ENCODE measurements at regions not wholly inside any gene's neighbourhood (a gene's known extent, or its start where the extent isn't known, plus 50 kb on each side); places are given as distances from the start of the nearest gene placed in this dataset.

DNA sequence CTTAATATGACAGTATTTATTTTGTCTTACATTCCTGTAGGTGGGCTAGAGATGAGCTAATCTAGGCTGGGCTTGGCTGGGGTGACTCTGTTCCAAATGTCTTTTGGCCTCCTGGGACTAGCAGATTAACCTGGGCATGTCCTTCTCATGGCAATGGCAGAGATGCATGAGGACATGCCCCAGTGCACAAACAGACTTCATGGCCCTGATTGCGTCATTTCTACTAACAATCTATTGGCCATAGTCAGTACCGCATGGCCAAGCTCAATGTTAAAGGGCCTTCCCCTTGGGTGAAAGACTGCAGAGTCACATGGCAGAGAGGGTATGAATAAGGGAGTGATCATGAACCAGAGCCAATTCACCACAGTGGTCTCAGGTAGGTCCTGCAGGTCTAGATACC, 313.4 kb downstream of the MSX2 start:
- DNase-seq (ENCODE audit: insufficient read length, low spot score) = no peak
- FAIRE-seq = no peak
- no peak for TF ChIP-seq POLR2A (IDR thresholded peaks at IDR 0.05; ENCODE audit: low read depth, low read length)

DNA sequence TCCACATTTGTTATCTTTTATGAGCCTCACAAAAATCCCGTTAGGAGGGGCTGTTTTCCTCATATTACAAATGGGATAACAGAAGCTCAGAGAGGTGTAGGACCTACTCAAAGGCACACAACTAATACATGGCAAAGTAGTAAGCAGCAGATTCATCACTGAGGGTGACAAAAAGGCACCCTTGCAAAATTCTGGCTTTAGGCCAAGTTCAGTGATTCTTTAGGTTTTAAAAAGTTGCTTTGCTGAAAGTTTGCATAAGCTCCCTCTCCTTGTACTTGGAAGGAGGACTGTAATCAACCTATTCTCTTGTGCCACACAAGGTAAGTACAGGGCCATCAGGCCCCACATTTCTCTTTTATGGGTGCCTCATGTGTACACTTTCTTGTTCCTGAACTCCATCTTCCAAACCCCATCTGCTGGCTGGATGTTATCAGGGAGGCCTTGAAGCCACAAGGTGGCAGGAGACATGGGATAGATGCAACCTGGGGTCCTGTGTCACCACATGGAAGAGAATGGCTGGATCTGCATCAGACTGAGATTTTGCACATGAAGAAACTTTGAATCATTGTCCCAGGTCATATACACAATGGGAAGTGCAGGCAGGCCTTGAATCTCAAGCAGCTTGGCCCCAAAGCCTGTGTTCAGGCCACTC, 311.6 kb downstream of the MSX2 start:
- FAIRE-seq = no peak
- DNase-seq (ENCODE audit: insufficient read length, low spot score) = no peak
- TF ChIP-seq POLR2A (IDR thresholded peaks at IDR 0.05; ENCODE audit: low read depth, low read length) = no peak

DNA sequence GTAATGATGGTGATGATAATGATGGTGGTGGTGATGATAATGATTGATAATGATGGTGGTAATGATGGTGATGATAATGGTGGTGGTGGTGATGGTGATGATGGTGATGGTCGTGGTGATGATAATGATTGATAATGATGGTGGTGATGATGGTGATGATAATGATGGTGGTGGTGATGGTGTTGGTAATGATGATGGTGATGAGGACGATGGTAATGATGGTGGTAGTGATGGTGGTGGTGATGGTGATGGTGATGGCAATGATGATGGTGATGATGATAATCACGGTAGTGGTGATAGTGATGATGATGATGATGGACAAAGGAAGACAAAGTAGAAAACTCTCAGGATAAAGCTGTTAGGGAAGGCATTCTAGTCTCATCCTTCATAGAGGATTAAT, 310.5 kb downstream of the MSX2 start:
- TF ChIP-seq POLR2A (IDR thresholded peaks at IDR 0.05; ENCODE audit: low read depth, low read length) = no peak
- FAIRE-seq (no peak), DNase-seq (ENCODE audit: insufficient read length, low spot score) (no peak)

DNA sequence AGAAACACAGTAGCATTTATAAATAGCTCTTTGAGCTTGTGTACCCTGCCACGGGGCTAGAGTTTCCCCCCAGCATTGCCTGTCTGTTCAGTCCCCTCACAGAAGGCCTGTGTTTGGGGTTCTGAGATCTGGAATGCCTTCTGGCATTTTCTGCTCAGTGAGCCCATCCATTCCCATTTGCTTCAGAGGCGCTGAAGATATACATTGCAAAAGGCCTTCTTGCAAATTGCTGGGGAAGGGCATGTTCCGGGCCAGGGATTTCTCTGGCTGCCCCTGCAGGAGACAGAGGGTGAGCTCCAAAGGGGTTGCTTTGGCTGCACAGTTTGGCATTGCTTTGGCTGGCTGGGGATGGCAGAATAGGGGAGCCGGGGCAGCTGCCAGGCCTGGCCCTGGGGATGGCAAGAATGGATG, 308.4 kb downstream of the MSX2 start:
- TF ChIP-seq POLR2A (IDR thresholded peaks at IDR 0.05; ENCODE audit: low read depth, low read length) = no peak
- FAIRE-seq (no peak), DNase-seq (ENCODE audit: insufficient read length, low spot score) (no peak)

DNA sequence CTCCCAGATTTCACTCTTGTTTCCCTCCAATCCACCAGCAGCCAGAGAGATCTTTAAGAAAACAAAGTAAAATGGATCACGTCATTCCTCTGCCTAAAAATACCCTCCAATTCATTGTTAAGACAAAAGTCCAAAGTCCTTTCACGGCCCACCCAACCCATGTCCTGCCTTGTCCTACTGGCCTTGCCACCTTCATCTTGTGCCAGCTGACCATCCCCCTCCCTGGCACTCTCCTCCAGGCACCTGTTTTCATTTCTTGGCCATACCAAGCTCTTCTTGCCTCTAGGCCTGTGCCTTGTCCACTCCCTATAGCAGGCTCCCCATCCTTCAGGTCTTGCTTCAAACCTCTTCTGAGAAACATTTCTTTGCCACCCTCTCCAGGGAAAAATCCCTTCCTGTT, 307.6 kb downstream of the MSX2 start:
- no peak for DNase-seq (ENCODE audit: insufficient read length, low spot score)
- no peak for FAIRE-seq
- TF ChIP-seq POLR2A (IDR thresholded peaks at IDR 0.05; ENCODE audit: low read depth, low read length) = no peak

DNA sequence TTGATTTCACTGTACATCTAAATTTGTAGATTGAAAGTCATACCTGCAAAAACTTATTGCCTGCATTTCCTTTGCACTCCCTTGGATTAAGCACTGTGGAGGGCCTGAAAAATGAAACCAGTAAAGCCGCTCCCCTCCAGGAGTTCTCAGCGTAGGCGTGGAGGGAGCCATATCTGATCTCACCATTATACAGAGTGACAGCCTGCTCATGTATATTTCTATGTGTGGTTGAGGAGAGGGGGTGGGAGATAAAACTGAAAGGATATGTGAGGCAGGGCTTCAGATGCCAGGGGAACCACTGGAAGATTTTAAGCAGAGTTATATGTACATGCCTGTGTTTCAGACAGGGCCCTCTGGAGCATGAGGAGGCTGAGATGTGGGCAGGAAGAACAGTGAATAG, 303.0 kb downstream of the MSX2 start:
- DNase-seq (ENCODE audit: insufficient read length, low spot score) = no peak
- FAIRE-seq = no peak
- TF ChIP-seq POLR2A (IDR thresholded peaks at IDR 0.05; ENCODE audit: low read depth, low read length) = no peak

DNA sequence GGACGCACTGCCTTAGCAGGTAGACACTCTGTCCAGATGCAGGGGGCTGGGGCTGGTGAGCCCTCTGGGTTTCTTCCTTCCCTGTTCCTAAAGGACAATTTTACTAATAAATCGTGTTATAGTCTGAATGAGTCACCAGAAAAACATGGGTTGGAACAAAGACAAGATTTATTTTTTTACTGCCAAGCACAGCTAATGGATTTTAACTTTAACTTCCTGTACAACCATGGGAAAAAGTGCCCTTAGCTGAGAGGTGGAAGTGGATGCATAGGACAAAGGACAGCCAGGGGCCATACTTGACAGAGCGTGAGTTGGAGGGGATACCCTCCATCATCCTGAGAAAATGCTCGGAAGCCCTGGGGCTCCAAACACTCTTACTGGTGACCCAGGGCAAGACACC, 300.7 kb downstream of the MSX2 start:
- no peak for TF ChIP-seq POLR2A (IDR thresholded peaks at IDR 0.05; ENCODE audit: low read depth, low read length)
- FAIRE-seq = no peak
- DNase-seq (ENCODE audit: insufficient read length, low spot score) = no peak

DNA sequence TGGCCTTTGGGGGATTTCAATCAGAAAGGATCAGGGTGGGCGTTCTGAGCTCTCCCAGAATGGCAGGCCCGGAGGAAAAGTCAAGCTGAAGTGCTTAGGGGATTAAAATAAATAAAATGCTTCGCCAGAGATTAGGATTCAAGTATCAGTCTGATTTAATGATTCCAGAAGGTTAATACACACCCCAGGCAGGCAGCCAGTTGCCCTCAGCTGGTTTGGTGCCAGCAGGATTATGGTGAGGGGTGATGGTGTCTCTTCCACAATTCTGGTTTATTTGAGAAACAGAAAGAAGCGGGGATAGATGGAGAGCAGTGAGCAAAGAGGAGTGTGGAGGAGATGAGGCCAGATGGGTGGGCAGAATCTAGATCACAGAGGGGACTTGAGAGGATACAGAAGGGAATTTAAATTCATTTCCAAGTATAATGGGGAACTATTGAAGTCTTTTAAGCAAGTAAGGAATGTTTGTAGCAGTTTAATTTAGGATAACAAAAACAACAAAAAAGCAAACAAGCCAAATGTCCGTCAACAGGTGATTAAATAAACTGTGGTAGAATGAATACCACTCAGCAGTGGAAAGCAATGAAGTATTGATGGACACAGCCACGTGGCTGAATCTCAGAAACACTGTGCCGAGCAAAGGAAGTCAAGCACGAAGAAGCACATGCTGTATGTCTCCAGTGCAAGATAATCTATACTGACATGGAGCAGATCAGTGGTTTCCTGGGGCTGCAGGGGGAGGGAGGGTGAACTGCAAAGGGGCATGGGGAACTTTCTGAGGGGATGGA, 297.7 kb downstream of the MSX2 start:
- TF ChIP-seq POLR2A (IDR thresholded peaks at IDR 0.05; ENCODE audit: low read depth, low read length) = no peak
- no peak for FAIRE-seq
- no peak for DNase-seq (ENCODE audit: insufficient read length, low spot score)

DNA sequence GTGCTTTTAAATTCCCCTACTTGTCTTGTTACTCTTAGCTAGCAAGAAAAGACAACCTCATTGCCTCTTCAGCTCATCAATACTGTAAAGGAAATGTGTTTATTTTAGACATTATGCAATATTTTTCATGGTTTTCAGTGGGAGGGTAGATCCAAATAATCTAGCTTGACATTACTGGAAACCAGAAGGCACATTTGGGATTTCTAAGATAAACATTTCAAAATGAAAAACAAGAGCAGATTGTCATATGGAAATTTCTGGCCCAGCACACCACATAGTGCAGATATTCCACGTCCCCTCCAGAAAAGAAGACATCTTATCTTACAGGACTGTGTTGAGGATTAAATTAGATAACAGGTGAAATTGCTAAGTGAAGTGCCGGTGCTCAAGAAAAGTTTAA, 296.9 kb downstream of the MSX2 start:
- no peak for TF ChIP-seq POLR2A (IDR thresholded peaks at IDR 0.05; ENCODE audit: low read depth, low read length)
- no peak for DNase-seq (ENCODE audit: insufficient read length, low spot score)
- no peak for FAIRE-seq

DNA sequence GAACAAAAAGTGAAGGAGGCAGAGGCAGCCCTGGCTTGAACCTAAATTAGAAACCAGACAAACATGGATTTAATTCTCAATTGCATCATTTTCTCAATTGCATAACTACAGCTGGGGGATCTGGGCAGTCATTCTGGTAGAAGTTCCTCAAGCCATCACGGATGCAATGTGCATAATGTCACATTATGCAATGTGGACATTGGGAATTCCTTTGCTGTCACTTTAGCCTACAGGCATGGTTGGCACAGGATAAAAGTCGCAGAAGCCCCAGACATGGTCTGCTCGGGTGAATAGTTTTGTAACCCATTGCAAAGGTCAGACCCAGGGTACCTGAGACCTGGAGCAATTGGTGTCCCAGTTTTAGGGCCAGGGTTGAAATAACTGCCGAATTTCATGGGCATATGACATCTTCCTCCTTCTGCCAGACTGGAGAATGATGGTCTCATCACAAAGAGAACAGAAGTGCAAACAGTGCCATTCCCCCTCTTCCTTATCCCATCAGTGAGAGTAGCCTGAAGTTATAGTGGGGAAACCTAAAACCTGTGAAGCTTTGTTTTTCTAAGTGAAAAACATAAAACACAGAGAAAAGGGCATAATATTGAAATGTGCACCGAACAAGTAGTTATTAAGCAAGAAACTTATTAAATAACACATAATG, 290.8 kb downstream of the MSX2 start:
- no peak for TF ChIP-seq POLR2A (IDR thresholded peaks at IDR 0.05; ENCODE audit: low read depth, low read length)
- DNase-seq (ENCODE audit: insufficient read length, low spot score) = no peak
- no peak for FAIRE-seq

DNA sequence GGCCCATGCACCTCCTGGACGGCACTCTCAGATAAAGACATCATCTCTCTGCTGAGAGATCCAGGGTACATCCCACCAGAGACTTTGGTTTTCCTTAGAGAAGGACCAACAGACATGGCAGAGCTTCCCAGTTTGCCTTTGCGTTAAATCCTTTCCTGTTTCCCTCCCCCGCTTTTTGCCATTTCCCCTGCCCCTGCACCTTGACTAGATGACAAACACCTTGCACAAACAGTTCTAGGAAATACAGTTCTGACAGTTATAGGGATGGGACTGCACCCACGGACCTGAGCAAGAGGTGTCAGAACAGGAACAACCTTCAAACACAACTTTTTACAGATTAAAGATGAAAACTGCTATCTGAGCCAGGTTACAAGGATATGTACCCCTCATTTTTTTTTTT, 288.9 kb downstream of the MSX2 start:
- no peak for TF ChIP-seq POLR2A (IDR thresholded peaks at IDR 0.05; ENCODE audit: low read depth, low read length)
- FAIRE-seq = no peak
- no peak for DNase-seq (ENCODE audit: insufficient read length, low spot score)

DNA sequence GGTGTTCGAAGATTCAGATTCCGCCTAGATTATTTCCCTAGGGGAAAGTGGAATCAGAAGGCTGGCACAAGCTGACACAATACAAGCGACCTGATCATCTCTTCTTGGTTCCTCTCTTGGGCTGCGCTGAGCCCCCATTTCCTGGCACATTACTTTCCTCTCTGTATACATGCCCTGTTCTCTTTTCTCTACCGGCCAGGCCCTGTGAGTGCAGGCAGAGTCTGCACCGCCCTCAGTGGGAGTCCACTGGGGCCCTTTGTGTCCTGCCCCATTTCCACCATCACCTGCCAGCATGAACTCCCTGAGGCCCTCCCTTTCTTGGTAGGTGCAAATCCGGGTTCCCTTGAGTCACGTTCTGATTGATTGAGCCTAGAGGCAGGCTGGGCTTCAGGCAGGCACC, 287.9 kb downstream of the MSX2 start:
- TF ChIP-seq POLR2A (IDR thresholded peaks at IDR 0.05; ENCODE audit: low read depth, low read length) = no peak
- DNase-seq (ENCODE audit: insufficient read length, low spot score) = no peak
- FAIRE-seq = no peak

DNA sequence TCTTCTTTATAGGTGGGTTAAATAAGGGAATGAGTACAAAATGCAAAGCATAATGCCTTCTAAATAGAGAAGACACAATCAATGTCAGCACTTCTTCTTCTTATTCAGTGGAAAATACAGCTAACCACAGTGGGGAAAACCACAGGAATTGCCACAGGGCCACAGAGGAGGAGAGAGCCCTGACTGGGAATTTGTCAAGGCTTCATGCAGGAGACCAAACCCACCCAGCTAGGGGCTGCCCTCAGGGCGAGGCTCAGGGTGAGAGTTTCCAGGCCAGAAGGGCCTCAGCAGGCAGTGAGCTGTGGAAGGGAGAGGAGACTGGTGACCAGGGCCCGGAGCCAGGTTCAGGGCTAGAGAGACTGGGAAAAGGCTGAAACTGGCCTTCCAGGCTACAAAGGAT, 279.1 kb downstream of the MSX2 start:
- no peak for TF ChIP-seq POLR2A (IDR thresholded peaks at IDR 0.05; ENCODE audit: low read depth, low read length)
- FAIRE-seq (no peak), DNase-seq (ENCODE audit: insufficient read length, low spot score) (no peak)

DNA sequence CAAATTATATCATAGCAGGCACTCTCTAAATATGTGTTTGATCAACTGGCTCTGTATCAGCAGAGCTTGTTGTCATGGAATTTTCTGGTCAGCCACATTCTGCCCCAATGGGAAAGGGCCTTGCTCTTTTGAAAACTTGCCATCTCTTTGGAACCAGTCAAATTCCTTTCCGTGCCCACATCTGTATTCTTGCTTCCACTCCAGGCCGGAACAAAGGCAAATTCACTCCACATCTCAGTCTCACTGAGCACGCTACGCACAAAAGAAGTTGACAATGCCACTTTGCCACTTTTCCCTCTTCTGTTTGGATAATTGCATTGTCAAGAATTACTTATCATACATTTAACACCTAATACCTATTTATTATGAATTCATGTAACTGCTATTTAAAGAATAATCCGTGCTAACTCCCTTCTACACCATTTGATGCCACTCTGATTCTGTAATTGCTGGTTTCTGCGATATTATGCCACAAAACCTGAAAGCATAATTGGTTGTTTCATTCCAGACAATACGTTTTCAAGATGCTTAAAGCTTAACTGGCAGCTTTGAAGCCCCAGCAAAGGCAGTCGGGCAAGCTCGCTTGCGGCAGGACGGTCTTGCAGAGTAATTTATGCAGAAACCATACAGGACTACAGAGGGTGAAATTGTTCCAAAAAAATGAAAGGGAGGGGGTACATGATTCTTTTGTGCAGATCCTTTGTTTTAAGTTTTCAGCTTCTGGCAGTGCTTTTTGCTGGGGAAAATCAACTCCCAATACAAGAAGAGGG, 277.7 kb downstream of the MSX2 start:
- no peak for DNase-seq (ENCODE audit: insufficient read length, low spot score)
- TF ChIP-seq POLR2A (IDR thresholded peaks at IDR 0.05; ENCODE audit: low read depth, low read length) = no peak
- no peak for FAIRE-seq
